ENCODE measurements at regions not wholly inside any gene's neighbourhood (a gene's known extent, or its start where the extent isn't known, plus 50 kb on each side); places are given as distances from the start of the nearest gene placed in this dataset.

- no peak for DNase-seq (ENCODE audit: low spot score in 2 of 2)
- Histone ChIP-seq H3K27me3 (no peaks in the 10 kb centered on the region), H3K4me3 (no peak overlapping the region), H3K9me3 (no peaks in the 10 kb centered on the region), H3K4me1 (no peaks in the 10 kb centered on the region), H3K36me3 (peaks cover 3 to 84% (median 7%) of the 10 kb centered on the region in 3 donors), H3K27ac (no peak overlapping the region)
- TF ChIP-seq EP300 (IDR thresholded peaks at IDR 0.05) (peak in 1 of 2 donors; percentile 7), POLR2A (IDR thresholded peaks at IDR 0.05) (no peak)
- TF ChIP-seq, protein P1, sequence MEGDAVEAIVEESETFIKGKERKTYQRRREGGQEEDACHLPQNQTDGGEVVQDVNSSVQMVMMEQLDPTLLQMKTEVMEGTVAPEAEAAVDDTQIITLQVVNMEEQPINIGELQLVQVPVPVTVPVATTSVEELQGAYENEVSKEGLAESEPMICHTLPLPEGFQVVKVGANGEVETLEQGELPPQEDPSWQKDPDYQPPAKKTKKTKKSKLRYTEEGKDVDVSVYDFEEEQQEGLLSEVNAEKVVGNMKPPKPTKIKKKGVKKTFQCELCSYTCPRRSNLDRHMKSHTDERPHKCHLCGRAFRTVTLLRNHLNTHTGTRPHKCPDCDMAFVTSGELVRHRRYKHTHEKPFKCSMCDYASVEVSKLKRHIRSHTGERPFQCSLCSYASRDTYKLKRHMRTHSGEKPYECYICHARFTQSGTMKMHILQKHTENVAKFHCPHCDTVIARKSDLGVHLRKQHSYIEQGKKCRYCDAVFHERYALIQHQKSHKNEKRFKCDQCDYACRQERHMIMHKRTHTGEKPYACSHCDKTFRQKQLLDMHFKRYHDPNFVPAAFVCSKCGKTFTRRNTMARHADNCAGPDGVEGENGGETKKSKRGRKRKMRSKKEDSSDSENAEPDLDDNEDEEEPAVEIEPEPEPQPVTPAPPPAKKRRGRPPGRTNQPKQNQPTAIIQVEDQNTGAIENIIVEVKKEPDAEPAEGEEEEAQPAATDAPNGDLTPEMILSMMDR (IDR thresholded peaks at IDR 0.05): no peak
- WGBS, 2 donors: 95 to 96% methylated on average over 16 to 32 of the region's 53 CpGs
Observed at GRCh38 chr19:5222821-5223321, 117.7 kb downstream of the PTPRS start.

DNA sequence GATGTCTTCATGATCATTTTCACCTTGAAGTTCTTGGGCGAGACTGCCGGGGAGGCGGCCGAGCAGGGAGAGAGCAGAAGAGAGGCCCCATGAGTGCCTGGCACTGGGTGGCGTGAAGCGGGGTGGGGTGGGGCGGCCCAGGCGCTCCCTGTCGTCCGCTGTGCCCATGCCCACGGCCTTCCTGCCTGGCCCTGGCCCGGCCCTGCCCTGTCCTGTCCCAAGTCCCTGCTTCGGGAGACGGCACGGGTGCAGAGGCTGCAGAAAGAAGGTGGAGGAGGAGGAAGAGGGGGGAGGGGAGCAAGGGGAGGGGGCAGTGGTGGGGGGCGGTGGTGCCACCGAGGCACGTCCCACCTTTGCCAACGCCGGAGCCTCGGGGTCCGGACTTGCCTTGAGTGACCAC is 118.4 kb downstream of the PTPRS start:
- Histone ChIP-seq H3K4me1 (no peaks in the 10 kb centered on the region), H3K9me3 (no peaks in the 10 kb centered on the region), H3K27ac (no peak overlapping the region), H3K27me3 (no peaks in the 10 kb centered on the region), H3K4me3 (no peak overlapping the region), H3K36me3 (peaks cover 3 to 85% (median 7%) of the 10 kb centered on the region in 3 donors)
- TF ChIP-seq, protein P1 (IDR thresholded peaks at IDR 0.05): no peak
- TF ChIP-seq POLR2A (IDR thresholded peaks at IDR 0.05) (no peak), EP300 (IDR thresholded peaks at IDR 0.05) (no peak)
- no peak for DNase-seq (ENCODE audit: low spot score in 2 of 2)
- 94 to 95% methylated on average over 21 to 22 of the region's 22 CpGs for WGBS, 2 donors

- no peak for DNase-seq (ENCODE audit: low spot score in 2 of 2)
- H3K27me3 ChIP-seq: no peaks in the 10 kb centered on the region
- TF ChIP-seq EP300 (IDR thresholded peaks at IDR 0.05) (no peak), POLR2A (IDR thresholded peaks at IDR 0.05) (no peak)
- H3K27ac ChIP-seq: no peak overlapping the region
- peaks cover 7 to 94% (median 8%) of the 10 kb centered on the region in 3 donors for H3K36me3 ChIP-seq
- H3K9me3 ChIP-seq: no peaks in the 10 kb centered on the region
- WGBS, 2 donors: 95% methylated on average over 13 to 16 of the region's 16 CpGs
- H3K4me3 ChIP-seq: no peak overlapping the region
- H3K4me1 ChIP-seq: no peaks in the 10 kb centered on the region
Observed at GRCh38 chr19:5220866-5221265, 119.7 kb downstream of the PTPRS start.

GRCh38 chr19:5220361-5220760 is 120.3 kb downstream of the PTPRS start:
- H3K36me3 ChIP-seq: peaks cover 7 to 94% (median 8%) of the 10 kb centered on the region in 3 donors
- TF ChIP-seq EP300 (IDR thresholded peaks at IDR 0.05): no peak
- TF ChIP-seq POLR2A (IDR thresholded peaks at IDR 0.05): no peak
- TF ChIP-seq, protein P1 (IDR thresholded peaks at IDR 0.05): no peak

DNA sequence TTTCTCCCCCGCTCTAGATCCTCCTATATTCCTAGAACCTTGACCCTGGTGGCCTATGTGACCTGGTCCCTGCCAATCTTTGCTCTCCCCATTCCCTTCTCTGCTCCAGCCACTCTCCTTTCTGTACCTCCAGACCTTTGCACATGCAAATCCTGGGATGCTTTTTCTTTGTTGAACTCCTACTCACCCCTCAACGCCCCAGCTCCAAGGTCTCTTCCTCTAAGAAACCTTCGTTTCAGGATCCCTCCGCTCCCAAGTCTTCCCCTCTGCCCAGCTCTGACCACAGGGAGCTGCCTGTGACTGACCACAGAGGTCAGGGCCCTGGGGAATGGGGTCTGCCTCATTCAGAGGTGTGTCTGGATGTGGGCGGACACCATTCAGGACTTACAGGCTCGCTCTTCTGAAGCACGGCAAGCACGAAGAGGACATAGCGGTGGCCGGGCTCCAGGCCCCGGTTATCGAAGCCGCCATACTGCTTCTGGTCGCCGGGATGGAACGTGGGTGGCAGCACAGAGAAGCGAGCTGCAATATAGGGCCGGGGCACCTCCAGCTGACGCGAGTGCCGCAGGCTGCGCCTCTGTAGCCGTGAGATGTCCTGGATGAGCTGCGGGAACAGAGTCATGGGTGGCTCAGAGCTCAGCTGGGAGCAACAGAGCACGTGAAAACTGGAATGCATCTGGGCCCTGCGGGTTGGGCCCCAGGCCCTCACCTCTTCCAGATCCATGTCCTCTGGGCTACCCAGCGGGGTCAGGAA is 120.9 kb downstream of the PTPRS start:
- Histone ChIP-seq H3K4me1 (no peaks in the 10 kb centered on the region), H3K36me3 (peaks cover 7 to 94% (median 9%) of the 10 kb centered on the region in 3 donors), H3K4me3 (no peak overlapping the region), H3K27me3 (no peaks in the 10 kb centered on the region), H3K27ac (no peak overlapping the region), H3K9me3 (no peaks in the 10 kb centered on the region)
- no peak for DNase-seq (ENCODE audit: low spot score in 2 of 2)
- 95 to 97% methylated on average over 26 to 27 of the region's 27 CpGs for WGBS, 2 donors
- no peak for TF ChIP-seq EP300 (IDR thresholded peaks at IDR 0.05)
- TF ChIP-seq, protein P1 (IDR thresholded peaks at IDR 0.05): no peak
- TF ChIP-seq POLR2A (IDR thresholded peaks at IDR 0.05): no peak

More at GRCh38 chr19:5220361-5220760, 120.3 kb downstream of the PTPRS start:
- 79 to 98% methylated on average over 5 of the region's 5 CpGs for WGBS, 2 donors
- DNase-seq (ENCODE audit: low spot score in 2 of 2): no peak
- no peaks in the 10 kb centered on the region for H3K27me3 ChIP-seq
- no peaks in the 10 kb centered on the region for H3K4me1 ChIP-seq
- no peak overlapping the region for H3K27ac ChIP-seq
- H3K9me3 ChIP-seq: no peaks in the 10 kb centered on the region
- H3K4me3 ChIP-seq: no peak overlapping the region
